ENCODE measurements at regions not wholly inside any gene's neighbourhood (a gene's known extent, or its start where the extent isn't known, plus 50 kb on each side); places are given as distances from the start of the nearest gene placed in this dataset.
A peak's percentile ranks its signal among the peaks of the same experiment; 100 is the strongest.

- ChIA-PET CTCF (interaction anchor here (1.4 to 1.5 kb wide), 2 partner anchors 9 to 88 kb away, joined by 3 to 4 read pairs; no protein-coding TSS in a partner anchor), POLR2A (no interaction called here)
- H3K36me3 ChIP-seq (ENCODE audit: control insufficient read depth, insufficient read depth, low read length), result no peaks in the 10 kb centered on the region
- no peaks in the 10 kb centered on the region for H3K27me3 ChIP-seq (ENCODE audit: control insufficient read depth, insufficient read depth, low read length)
- DNase-seq (ENCODE audit: low read depth), result no peak
- no peak overlapping the region for H3K4me3 ChIP-seq (ENCODE audit: low read depth, low read length)
- TF ChIP-seq CTCF (IDR thresholded peaks at IDR 0.05; ENCODE audit: insufficient read depth, low read depth, low read length), result no peak
These were observed 241.2 kb downstream of the PTBP2 start for GRCh38 chr1:96962751-96963211.

GRCh38 chr1:96964761-96965160 lies 243.2 kb downstream of the PTBP2 start:
- ChIA-PET CTCF (interaction anchor here (0.8 to 1.4 kb wide), 4 partner anchors 15 to 103 kb away, joined by 3 to 6 read pairs (median 4); no protein-coding TSS in a partner anchor), POLR2A (no interaction called here)
- no peak for DNase-seq (ENCODE audit: low read depth)
- no peak for TF ChIP-seq CTCF (IDR thresholded peaks at IDR 0.05; ENCODE audit: insufficient read depth, low read depth, low read length)
- Histone ChIP-seq H3K4me3 (ENCODE audit: low read depth, low read length) (no peak overlapping the region), H3K27me3 (ENCODE audit: control insufficient read depth, insufficient read depth, low read length) (no peaks in the 10 kb centered on the region), H3K36me3 (ENCODE audit: control insufficient read depth, insufficient read depth, low read length) (no peaks in the 10 kb centered on the region)

GRCh38 chr1:96966536-96967138 lies 245.1 kb downstream of the PTBP2 start:
- POLR2A ChIA-PET, result no interaction called here
- DNase-seq (ENCODE audit: low read depth), result no peak
- CTCF ChIA-PET, result interaction anchor here (0.9 to 1.0 kb wide), 3 partner anchors 12 to 15 kb away, joined by 3 to 4 read pairs (median 3); no protein-coding TSS in a partner anchor
- TF ChIP-seq CTCF (IDR thresholded peaks at IDR 0.05; ENCODE audit: insufficient read depth, low read depth, low read length), result peak; percentile 94
- Histone ChIP-seq H3K4me3 (ENCODE audit: low read depth, low read length) (no peak overlapping the region), H3K27me3 (ENCODE audit: control insufficient read depth, insufficient read depth, low read length) (no peaks in the 10 kb centered on the region), H3K36me3 (ENCODE audit: control insufficient read depth, insufficient read depth, low read length) (no peaks in the 10 kb centered on the region)

- no peak for DNase-seq (ENCODE audit: low read depth)
- no peaks in the 10 kb centered on the region for H3K27me3 ChIP-seq (ENCODE audit: control insufficient read depth, insufficient read depth, low read length)
- ChIA-PET CTCF (interaction anchor here (0.9 kb wide), 2 partner anchors 11 to 14 kb away, joined by 3 to 4 read pairs; no protein-coding TSS in a partner anchor), POLR2A (no interaction called here)
- no peak overlapping the region for H3K4me3 ChIP-seq (ENCODE audit: low read depth, low read length)
- no peaks in the 10 kb centered on the region for H3K36me3 ChIP-seq (ENCODE audit: control insufficient read depth, insufficient read depth, low read length)
- TF ChIP-seq CTCF (IDR thresholded peaks at IDR 0.05; ENCODE audit: insufficient read depth, low read depth, low read length), result no peak
These were observed 245.7 kb downstream of the PTBP2 start for GRCh38 chr1:96967311-96967710.

GRCh38 chr1:96968541-96968940 lies 247.0 kb downstream of the PTBP2 start:
- no peaks in the 10 kb centered on the region for H3K36me3 ChIP-seq (ENCODE audit: control insufficient read depth, insufficient read depth, low read length)
- CTCF ChIA-PET, result interaction anchor here (0.6 to 0.8 kb wide), 2 partner anchors 11 to 126 kb away, joined by 3 to 4 read pairs; no protein-coding TSS in a partner anchor
- H3K27me3 ChIP-seq (ENCODE audit: control insufficient read depth, insufficient read depth, low read length), result no peaks in the 10 kb centered on the region
- DNase-seq (ENCODE audit: low read depth), result no peak
- POLR2A ChIA-PET, result no interaction called here
- no peak overlapping the region for H3K4me3 ChIP-seq (ENCODE audit: low read depth, low read length)
- no peak for TF ChIP-seq CTCF (IDR thresholded peaks at IDR 0.05; ENCODE audit: insufficient read depth, low read depth, low read length)
